Right forelimb (tissue), 1 donor: ENCODE measurements at regions not wholly inside any gene's neighbourhood (a gene's known extent, or its start where the extent isn't known, plus 50 kb on each side); places are given as distances from the start of the nearest gene placed in this dataset.

Experiments
- DNase-seq: peaks from one replicate; pipeline ENCODE4 v3.0.0-alpha.2; 2018

DNA sequence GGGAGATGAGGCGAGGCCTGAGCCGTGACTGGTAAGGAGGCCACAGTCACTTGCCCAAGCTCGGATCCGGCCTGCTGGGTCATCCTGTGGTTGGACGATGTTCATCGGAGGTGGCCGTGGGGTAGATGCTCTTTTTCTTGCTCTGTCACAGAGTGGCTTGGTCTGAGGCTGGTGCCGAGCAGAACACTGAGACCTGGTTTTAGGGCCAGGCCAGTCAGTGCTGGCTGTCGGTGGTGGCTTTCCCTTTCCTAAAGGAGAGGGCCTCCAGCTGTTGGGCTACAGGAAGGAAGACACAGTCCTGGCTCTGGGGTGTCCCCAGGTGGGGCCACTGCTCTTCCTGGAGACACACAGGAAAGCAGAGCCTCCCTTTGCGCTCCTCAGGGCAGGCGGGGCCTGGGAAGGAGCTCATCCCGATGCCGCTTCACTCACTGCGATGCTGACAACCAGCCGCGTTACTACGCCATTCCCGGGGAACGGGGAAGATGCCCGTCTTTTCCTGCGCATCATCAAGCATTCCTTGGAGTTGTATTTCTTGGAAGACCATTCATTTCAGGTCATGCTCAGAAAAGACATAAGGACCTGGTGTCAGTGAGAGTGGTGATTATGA lies 254.8 kb upstream of the IRX4 start:
- no peak for DNase-seq

DNA sequence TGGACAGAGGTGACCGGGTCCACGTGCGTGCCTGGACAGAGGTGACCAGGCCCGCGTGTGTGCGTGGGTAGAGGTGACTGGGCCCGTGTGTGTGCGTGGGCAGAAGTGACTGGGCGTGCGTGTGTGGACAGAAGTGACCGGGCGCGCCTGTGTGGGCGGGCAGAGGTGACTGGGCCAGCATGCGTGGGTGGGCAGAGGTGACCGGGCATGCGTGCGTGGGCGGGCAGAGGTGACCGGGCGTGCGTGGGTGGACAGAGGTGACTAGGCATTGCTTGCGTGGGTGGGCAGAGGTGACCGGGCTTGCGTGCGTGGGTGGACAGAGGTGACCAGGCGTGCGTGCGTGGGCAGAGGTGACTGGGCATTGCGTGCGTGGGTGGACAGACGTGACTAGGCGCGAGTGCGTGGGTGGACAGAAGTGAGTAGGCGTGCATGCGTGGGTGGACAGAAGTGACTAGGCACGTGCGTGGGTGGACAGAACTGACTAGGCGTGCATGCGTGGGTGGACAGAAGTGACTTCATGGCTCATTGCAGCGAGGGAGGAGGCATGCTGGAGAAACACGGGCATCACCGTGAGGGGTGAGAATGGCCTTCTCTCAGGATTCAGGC lies 254.1 kb upstream of the IRX4 start:
- DNase-seq, result no peak

DNA sequence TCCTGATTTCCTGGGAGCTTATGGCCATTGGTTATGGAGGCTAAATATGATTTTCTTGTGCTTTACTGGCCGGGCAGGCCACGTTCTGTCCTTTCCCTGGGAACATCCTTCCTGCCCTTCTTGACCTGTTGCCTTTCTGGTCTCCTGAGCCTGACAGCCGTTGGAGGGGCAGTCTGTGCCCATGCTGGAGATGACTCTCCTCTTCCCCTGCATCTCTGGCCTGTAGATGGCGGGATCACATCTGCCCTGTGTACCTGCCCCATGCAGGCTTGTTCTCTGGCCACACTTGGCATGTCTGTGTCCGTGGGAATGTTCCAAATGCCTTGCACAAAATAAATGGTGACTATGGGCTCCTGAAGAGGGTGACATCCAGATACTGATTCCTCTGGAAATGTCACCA lies 253.1 kb upstream of the IRX4 start:
- DNase-seq, result no peak

DNA sequence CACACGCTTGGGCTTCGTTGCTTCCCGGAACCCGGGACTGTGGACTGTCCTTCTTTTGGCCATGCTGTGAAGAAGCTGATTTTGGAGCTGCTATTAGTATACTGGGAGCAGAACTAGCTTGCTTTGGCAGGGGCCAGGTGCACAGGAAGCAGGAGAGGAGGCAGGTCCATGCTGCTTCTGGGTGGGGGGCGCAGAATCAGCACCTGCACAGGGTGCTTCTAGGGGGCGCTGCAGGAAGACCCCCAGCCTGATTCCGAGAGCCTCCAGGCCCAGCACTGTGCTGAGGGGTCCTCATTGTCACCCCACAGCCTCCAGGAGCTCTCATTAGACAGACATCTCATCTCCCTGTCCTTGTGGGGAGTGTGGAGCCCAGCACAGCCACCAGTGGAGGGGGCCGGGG lies 252.6 kb upstream of the IRX4 start:
- DNase-seq, result no peak

DNA sequence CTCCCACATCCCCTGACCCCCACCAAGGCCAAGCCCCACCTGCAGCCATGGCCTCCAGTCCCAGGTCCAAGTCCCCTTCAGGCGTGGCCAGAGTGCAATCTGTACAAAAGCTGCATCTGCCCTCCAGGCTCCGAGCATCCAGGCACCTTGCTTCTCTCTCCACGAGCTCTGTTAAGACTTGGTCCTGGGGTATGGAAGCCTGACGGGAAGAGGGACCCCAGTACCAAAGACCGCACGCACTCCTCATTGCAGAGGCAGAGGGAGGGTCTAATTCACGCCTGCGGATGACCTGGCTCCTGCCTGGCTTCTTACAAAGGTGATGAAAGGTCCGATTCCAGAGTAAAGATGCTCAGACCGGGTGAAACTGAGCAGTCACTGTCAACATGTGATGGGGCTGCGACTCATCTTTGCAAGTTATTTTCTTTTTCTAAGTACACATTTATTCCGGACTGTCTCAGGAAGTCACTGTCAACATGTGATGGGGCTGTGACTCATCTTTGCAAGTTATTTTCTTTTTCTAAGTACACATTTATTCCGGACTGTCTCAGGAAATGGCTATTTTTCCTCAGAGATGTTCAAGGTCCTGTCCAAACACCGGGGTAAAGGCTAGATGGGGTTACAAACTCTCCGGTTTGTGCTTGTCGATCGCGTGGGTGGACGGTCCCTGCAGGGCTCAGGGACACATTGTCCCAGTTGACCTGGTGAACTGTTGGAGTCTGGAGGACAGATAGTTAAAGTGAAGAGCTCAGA lies 252.0 kb upstream of the IRX4 start:
- no peak for DNase-seq

DNA sequence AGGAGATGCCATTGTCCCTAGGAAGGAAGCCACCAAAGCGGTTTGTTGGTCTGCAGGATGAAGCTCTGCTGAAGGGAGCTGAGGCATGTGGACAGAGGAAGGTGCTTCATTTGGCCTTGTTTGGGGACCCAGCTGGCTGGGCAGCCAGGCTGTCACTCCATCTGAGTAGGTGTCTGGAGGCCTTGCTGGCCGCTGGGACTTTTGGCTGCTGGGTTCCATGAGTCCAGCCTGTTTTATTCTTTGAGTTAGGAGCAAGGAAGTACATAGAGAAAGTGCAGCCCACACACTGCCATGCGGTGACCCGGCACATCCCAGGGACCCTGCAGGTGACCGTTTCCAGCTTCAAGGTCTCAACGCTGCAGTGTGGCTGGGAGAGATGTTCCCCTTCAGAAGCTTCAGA lies 251.2 kb upstream of the IRX4 start:
- DNase-seq, result no peak

DNA sequence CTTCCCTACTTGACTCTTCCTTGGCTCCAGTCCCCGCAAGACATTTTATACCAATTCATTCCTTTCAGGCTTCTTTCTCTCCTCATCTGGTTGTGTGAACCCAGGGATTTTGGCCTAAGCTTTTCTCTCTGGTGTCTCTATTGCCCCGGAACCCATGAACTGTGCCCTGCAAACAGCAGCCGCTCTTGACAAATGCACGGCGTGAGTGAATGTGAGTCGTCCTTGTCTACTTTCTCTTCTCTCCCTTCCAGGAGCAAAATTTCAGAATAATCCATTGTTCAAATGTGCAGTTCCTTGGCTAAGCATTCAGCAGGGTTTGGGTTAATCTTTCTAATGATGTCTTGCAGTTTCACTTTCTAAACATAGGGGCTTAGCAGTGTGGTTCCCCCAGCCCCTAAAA lies 250.4 kb upstream of the IRX4 start:
- DNase-seq, result no peak

GRCh38 chr5:2132497-2132847 lies 249.7 kb upstream of the IRX4 start:
- no peak for DNase-seq

- DNase-seq, result no peak
Observed at GRCh38 chr5:2131826-2132496, 249.2 kb upstream of the IRX4 start.

DNA sequence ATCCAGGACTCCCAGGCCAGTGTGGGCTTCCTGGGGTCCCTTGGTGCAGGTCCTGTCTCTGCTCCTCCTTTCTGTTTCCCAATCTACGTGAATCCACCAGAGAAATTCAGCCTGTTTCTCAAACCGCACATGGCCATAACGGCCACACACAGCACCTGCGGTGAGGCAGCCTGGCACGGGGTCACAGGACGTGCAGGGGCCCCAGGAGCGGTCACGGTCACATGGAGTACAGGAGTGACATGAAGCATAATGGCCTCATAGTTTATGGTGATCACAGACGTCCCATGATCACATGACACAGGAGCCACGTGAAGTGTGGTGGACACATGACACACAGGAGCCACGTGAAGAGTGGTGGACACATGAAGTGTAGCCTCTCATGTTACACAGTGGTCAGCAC lies 248.5 kb upstream of the IRX4 start:
- DNase-seq, result no peak

DNA sequence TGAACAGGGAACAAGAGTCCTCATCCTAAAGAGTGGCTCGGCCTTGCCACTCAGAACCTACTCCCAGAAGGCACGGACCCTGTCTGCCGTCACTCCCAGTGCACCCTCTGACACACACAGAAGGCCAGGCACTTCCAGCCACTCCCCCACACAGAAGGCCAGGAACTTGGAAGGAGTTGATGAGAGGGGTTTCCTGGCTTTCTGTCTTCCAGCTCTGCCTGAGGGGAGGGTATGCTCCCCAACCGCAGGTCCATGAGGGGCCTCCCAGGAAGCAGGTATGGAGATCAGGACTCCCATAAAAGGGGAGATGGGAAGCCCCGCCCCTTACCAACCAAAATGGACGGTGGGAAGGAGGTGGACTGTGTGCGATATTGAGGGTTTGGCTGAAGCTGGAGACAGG lies 247.6 kb upstream of the IRX4 start:
- DNase-seq, result no peak

DNA sequence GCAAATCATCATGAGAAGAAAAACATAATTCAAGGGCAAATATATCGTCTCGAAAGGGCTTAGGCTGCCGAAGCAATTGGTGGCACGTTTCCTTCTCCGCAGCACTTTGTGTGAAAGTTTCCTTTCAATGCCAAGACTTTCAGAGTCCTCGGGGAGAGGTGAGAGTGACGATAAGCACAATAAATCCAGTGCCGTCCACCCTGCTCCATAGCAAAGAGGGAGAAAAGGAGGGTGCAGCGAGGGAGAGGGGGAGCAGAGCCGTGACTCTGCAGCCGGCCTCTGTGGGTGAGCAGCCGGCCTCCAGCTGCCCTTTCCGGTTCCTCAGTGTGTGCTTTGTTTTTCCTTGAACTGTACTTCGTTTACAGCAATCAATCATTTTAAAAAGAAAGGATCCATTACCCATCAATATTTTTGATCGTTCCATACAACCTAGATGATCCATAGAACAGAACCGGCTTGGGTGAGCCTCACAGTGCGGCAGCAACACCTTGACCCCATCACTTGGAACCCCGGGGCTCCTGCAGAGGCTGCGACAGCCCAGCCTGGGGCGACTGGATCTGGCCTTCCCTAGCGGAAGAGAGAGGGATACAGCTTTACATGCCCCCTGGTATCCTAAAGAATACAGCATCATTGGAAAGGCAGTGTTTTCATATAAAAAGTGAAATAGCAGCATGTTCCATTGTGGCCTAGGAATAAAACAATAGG lies 247.0 kb upstream of the IRX4 start:
- DNase-seq, result no peak

DNA sequence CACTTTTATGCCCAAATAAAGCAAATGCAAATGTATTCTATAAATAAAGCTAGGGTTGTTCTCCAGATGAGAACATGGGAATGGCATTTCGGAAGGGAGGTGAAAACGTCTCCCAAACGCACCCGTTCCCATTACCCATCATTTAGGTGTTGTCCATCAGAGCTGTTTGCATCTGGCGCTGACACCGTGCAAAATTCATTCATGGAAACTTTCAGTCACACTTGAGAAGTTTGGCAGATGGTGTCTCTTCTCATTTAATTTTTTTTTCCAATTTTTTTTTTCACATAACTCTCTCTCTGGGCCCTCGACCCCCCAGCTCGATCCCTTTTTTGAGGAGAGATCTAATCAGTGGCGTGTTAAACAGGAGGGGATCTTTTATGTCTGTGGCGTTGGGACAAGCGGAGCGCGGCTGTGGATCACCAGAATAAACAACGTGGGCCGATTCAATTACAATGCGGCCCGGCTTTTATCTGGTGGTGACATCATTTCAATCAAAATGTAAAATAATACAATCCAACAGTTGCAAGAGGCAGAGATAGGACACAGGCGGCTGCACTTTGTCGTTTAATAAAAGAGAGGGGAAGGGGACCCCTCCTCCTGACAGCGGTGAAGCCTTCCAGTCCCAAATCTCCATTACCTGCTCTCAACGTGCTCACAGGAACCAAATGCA lies 246.1 kb upstream of the IRX4 start:
- no peak for DNase-seq

- no peak for DNase-seq
Observed at GRCh38 chr5:2126512-2126911, 243.8 kb upstream of the IRX4 start.

- DNase-seq, result no peak
Observed at GRCh38 chr5:2125901-2126265, 243.2 kb upstream of the IRX4 start.

DNA sequence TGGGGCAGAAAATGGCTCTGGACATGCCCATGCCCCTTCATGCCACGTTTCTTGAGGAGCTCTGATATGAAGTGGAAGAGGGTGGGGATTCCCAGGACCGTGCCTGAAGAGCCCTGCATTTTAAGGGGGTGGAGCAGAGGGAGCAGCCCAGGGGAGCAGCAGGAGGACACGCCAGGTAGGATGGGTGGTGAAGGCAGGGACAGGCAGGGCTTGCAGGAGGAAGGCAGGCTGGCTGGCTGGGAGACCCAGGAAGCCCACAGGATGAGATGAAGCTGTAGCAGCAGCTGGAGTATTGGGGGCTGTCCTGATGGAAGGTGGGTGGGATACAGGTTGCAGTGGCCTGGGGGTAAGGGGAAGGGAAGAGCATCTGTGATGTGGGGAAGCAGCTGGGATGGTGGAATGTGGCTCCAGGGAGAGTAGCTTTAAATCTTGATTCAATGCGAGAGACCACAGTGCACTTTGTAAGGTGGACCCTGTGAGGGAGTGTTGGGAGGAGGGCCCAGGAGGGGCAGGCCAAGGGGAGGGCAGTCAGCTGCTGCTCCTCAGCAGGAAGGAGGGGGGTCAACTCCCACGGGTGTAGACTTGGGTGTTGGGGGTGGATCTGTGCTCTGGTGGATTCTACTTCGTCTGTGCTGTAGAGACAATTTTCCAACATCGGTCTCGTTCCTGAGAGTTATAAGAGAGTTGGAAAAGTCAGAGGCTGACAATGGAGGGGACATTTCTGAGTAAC lies 242.6 kb upstream of the IRX4 start:
- DNase-seq, result no peak

DNA sequence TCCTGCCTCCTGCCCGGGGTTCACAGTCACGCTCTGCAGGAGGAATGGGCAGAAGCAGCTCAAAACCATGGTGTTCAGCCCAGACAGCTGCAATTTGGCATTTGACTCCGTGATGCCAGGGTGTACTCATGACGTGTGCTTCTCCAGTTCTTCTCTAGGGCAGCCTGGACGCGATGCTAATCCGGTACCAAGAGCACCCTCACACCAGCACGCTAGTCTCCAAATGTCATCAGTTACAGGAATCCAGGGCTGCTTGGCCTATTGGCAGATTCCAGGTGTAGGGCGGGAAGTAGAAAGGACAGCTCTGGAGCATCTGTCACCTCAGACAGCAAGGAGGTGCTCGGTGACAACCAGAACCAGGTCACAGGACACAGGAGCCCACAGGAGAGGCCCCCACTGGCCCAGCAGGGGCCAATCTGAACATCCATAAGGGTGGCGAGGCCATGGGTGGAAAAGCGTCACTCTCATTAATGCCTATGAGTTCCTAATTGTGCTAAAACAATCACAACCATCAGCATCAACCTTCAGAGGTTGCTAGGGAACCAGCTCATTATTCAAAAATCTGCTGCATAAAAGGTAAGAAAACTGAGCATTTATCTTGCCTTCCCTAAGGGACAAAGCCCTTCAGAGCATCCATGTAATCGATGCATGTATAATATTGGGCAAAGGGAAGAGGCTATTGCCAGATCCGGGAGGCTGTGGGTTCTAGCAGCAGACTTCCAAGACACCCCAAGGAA lies 241.9 kb upstream of the IRX4 start:
- no peak for DNase-seq

GRCh38 chr5:2123874-2124273 lies 241.1 kb upstream of the IRX4 start:
- DNase-seq, result no peak

DNA sequence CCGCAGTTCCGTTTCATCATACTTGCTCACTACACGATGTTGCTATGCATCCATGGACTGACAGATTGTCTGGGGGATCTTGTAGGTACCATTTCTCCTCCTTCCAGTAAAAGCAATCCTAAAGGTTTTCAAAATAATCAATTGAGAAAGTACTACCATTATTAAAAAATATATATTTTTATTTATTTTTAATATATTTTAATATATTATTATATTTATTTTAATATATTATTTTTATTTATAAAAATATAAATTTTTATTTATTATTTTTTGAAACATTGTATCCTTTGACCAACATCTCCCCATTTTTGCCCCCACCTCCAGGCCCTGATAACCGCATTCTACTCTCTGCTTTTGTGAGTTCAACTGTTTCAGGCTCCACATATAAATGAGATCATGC lies 237.6 kb upstream of the IRX4 start:
- DNase-seq, result no peak

DNA sequence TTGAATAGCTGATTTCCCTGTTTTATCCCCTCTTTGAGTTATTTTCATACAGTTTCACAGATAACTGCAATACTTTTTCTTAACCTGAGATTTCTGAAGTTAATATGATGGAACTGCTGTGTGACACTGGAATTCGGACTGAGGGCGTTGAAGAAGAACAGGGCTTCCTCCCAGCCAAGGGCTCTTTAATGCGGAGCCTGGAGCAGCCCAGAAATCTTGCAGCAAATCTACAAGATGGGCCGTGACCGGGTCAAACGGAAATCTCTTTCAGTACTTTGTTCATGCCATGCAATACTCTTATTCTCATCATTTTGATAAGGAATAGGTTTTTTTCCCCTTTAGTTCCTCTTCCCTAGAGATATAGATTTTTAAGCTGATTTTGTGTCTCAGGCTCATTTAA lies 236.8 kb upstream of the IRX4 start:
- DNase-seq, result no peak

DNA sequence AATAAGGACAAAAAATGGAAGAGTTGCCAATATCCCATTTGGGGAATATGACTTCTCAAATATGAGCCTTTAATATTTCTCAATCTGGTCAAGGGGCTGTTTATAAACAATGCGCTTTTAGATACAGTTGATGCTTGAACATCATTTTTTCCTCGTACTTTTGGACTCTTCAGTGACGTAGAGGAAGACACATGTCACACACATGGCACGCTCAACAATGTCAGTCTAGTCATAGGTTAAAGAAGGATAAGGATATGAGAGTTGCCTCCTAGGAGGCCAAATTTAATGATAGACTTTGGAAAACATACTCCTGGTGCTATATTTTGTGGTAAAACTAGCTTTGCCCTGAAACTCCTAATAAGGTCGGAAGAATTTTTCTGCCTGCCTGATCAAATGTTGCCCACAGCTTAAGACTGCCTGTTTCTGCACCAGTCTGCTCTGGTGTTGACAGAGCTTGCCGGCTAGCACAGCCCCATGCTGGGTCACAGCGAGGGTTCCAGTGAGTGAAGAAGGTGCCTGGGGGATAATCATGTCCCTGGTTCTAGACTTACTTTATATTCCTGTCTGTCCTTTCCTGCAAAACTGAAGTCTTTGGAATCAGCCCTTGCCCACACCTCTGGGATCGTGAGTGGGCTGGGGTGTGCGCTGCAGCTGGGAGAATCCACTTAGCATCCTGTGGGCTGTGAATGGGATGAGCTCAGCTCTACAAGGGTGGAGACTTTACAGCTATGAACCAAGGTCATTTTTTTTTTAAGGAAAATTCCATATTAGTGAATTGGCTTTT lies 230.8 kb upstream of the IRX4 start:
- DNase-seq, result no peak
